K562 (cell line): ENCODE measurements at regions not wholly inside any gene's neighbourhood (a gene's known extent, or its start where the extent isn't known, plus 50 kb on each side); places are given as distances from the start of the nearest gene placed in this dataset.

Experiments
- ATAC-seq: fragments of 200-7000 bp; cut with Tn5 transposase; 3 replicates; pipeline ENCODE4 v1.9.1; 2020; ENCODE audit warnings: moderate library complexity
- BruUV-seq: library from RNA; stranded (reverse); fragments of 400-500 nt; replicated peaks from 2 replicates; lab custom pipeline; 2021; lab: Mats Ljungman, UMichigan
- CTCF ChIA-PET: fragments of 300-600 bp; formaldehyde crosslinking; extraction: SDS; loops from one replicate; lab custom pipeline; 2021; ENCODE audit warnings: low intra/inter-chr PET ratio; lab: Yijun Ruan, JAX
- POLR2A ChIA-PET: fragments of 300-600, 350-650 bp; sonication (Branson Sonifier 250); formaldehyde crosslinking; extraction: SDS; loops from one replicate; lab custom pipeline; 2021; ENCODE audit warnings: antibody characterized with exemption, inconsistent platforms; lab: Yijun Ruan, JAX
- DNase-seq, 4 experiments: peaks; one replicate each; pipeline versions ENCODE4 v3.0.0 to v3.0.0-alpha.2; 2011 to 2018; ENCODE audit warnings: low spot score in 3 of 4, mixed read lengths in 3 of 4; ENCODE audit errors: extremely low read depth in 1 of 4
- FAIRE-seq: peaks from 2 replicates; lab custom pipeline; 2011; peaks lifted over from hg19 to GRCh38; lab: Jason Lieb, UNC
- H2AFZ ChIP-seq: 2 replicates; pipeline ENCODE4 v1.6.0; 2011; ENCODE audit warnings: low read depth, low read length, control low read depth, inconsistent platforms
- H3K27ac ChIP-seq: fragments of 200-600 bp; 3 replicates; pipeline ENCODE4 v1.8.0; 2011; ENCODE audit warnings: low read depth, mild to moderate bottlenecking, control low read depth, inconsistent platforms, low read length, moderate library complexity, mixed read lengths; ENCODE audit errors: extremely low read depth
- H3K27me3 ChIP-seq, 2 experiments: fragments of 300-600 bp in 1 of 2; 2 replicates in 1 of 2; 3 replicates in 1 of 2; pipeline versions ENCODE4 v1.6.0 to v1.8.0; 2011; ENCODE audit warnings: inconsistent platforms in 2 of 2, low read length in 2 of 2, mild to moderate bottlenecking in 1 of 2, mixed read lengths in 1 of 2, moderate library complexity in 1 of 2; ENCODE audit not compliant: control insufficient read depth in 2 of 2, insufficient read depth in 2 of 2
- H3K36me3 ChIP-seq: fragments of 300-600 bp; 3 replicates; pipeline ENCODE4 v1.8.0; 2011; ENCODE audit warnings: mild to moderate bottlenecking, low read length, inconsistent platforms; ENCODE audit not compliant: control insufficient read depth, insufficient read depth
- H3K4me1 ChIP-seq, 2 experiments: fragments of 200-600 bp in 1 of 2; replicated peaks in 1 of 2; 2 replicates in 1 of 2; 3 replicates in 1 of 2; pipeline versions ENCODE4 v1.5.1 to v1.8.0; 2011; ENCODE audit warnings: inconsistent platforms in 2 of 2, low read length in 2 of 2, mild to moderate bottlenecking in 1 of 2, mixed read lengths in 1 of 2, moderate library complexity in 1 of 2; ENCODE audit not compliant: control insufficient read depth in 2 of 2, insufficient read depth in 2 of 2
- H3K4me2 ChIP-seq: 2 replicates; pipeline ENCODE4 v1.6.1; 2011; ENCODE audit warnings: low read length, control low read depth, inconsistent platforms, mixed read lengths; ENCODE audit not compliant: insufficient read depth
- H3K4me3 ChIP-seq: fragments of 200-600 bp; sonication (generic), shearing (Covaris generic); 2 replicates; pipeline ENCODE4 v1.5.1; 2016; ENCODE audit warnings: control low read depth, inconsistent platforms
- H3K79me2 ChIP-seq: fragments of 200-600 bp; 3 replicates; pipeline ENCODE4 v1.8.0; 2011; ENCODE audit warnings: low read length, inconsistent platforms; ENCODE audit not compliant: control insufficient read depth, insufficient read depth
- H3K9ac ChIP-seq, 2 experiments: 2 replicates each; pipeline versions ENCODE4 v1.6.0 to v1.6.1; 2011; ENCODE audit warnings: low read depth in 2 of 2, low read length in 2 of 2, control low read depth in 1 of 2, inconsistent platforms in 1 of 2, mild to moderate bottlenecking in 1 of 2, mixed read lengths in 1 of 2; ENCODE audit not compliant: insufficient read depth in 1 of 2
- H3K9me1 ChIP-seq: one replicate; pipeline ENCODE4 v1.6.0; 2011; ENCODE audit warnings: inconsistent platforms, mild to moderate bottlenecking, low read length, moderate library complexity; ENCODE audit not compliant: control insufficient read depth, insufficient read depth
- H3K9me3 ChIP-seq: replicated peaks from 2 replicates; pipeline ENCODE4 v1.5.1; 2011; ENCODE audit warnings: low read depth, low read length, inconsistent platforms; ENCODE audit not compliant: control insufficient read depth, insufficient read depth
- H4K20me1 ChIP-seq: replicated peaks from 2 replicates; pipeline ENCODE4 v1.6.1; 2011; ENCODE audit warnings: low read length, inconsistent platforms, mixed read lengths; ENCODE audit not compliant: control insufficient read depth, insufficient read depth
- ARID3A ChIP-seq: IDR thresholded peaks from 2 replicates; pipeline ENCODE4 v1.6.1; 2012; ENCODE audit warnings: low read depth, low read length, improper control_type of control experiment, borderline replicate concordance
- DMBX1 ChIP-seq: fragments of 250-450 bp; sonication (Bioruptor Pico); IDR thresholded peaks from 2 replicates; pipeline ENCODE4 v1.8.0; 2022; ENCODE audit warnings: inconsistent platforms, mild to moderate bottlenecking, moderate library complexity, borderline replicate concordance
- GMEB1 ChIP-seq: fragments of 250-450 bp; sonication (Bioruptor Pico); IDR thresholded peaks from 2 replicates; pipeline ENCODE4 v1.4.0; 2020; ENCODE audit warnings: mild to moderate bottlenecking
- GTF3C2 ChIP-seq: IDR thresholded peaks from 3 replicates; pipeline ENCODE4 v1.6.1; 2011; ENCODE audit warnings: borderline replicate concordance, mild to moderate bottlenecking, moderate library complexity; ENCODE audit not compliant: insufficient read length; ENCODE audit errors: extremely low read depth
- KDM4B ChIP-seq, 2 experiments: fragments of 450-650 bp in 1 of 2; sonication (generic) in 1 of 2; IDR thresholded peaks; 2 replicates each; pipeline ENCODE4 v1.6.1; 2016 to 2017; ENCODE audit warnings: borderline replicate concordance in 2 of 2, antibody characterized with exemption in 1 of 2, low read depth in 1 of 2, mild to moderate bottlenecking in 1 of 2
- MTF1 ChIP-seq: fragments of 250-450 bp; sonication (Bioruptor Pico); IDR thresholded peaks from 2 replicates; pipeline ENCODE4 v1.9.0; 2021; ENCODE audit warnings: moderate library complexity, mild to moderate bottlenecking, inconsistent platforms, borderline replicate concordance
- POLR2AphosphoS2 ChIP-seq: IDR thresholded peaks from 2 replicates; pipeline ENCODE4 v1.6.1; 2012; ENCODE audit warnings: low read length, improper control_type of control experiment
- SFPQ ChIP-seq: fragments of 200-400 bp; formaldehyde crosslinking; IDR thresholded peaks from 2 replicates; pipeline ENCODE4 v1.6.1; 2017; ENCODE audit warnings: mild to moderate bottlenecking, low read depth, low read length, moderate library complexity
- SNRNP70 ChIP-seq: fragments of 200-400 bp; formaldehyde crosslinking; optimal IDR thresholded peaks from 2 replicates; pipeline ENCODE3; 2017; ENCODE audit warnings: low read depth, low read length
- ZBED1 ChIP-seq: IDR thresholded peaks from 2 replicates; pipeline ENCODE4 v1.6.1; 2014
- WGBS: fragments of 100-300 bp; shearing (Covaris generic); methylation state at CpG from one replicate; pipeline ENCODE4 v1.1.6; 2016; ENCODE audit warnings: low coverage, mixed read lengths; ENCODE audit not compliant: insufficient coverage; ENCODE audit errors: missing lambda C conversion rate; 5-methylcytosine and 5-hydroxymethylcytosine counted together
- in situ Hi-C: fragments of 300-500 bp; cut with MboI; formaldehyde crosslinking; loops from 4 replicates; pipeline ENCODE4 v1.15.0; 2018; ENCODE audit warnings: inconsistent platforms, mixed read lengths
- intact Hi-C: fragments of 100-400 bp; cut with micrococcal nuclease; formaldehyde crosslinking; loops from 2 replicates; pipeline ENCODE4 v1.14.2; 2022
- TF ChIP-seq, protein P1 (sequence below): fragments of 250-450 bp; sonication (Bioruptor Pico); IDR thresholded peaks from 2 replicates; pipeline ENCODE4 v1.8.0; 2022; ENCODE audit warnings: moderate library complexity, mild to moderate bottlenecking, inconsistent platforms

GRCh38 chrX:99461223-99461622 is 948.9 kb downstream of the PCDH19 start (continued):
- TF ChIP-seq GMEB1 (CRISPR knock-in tag) (no peak), POLR2AphosphoS2 (no peak), SFPQ (no peak)

GRCh38 chrX:99445336-99445735 is 964.7 kb downstream of the PCDH19 start:
- no peak overlapping the region for H2AFZ ChIP-seq
- ChIA-PET POLR2A (no interaction called here), CTCF (no interaction called here)
- no peaks in the 10 kb centered on the region for H3K4me1 ChIP-seq
- WGBS, result 0% methylated on average over 1 of the region's 1 CpG
- ATAC-seq (no peak), DNase-seq (no peak), FAIRE-seq (no peak)
- in situ Hi-C loops, result no loop called here
- H3K9ac ChIP-seq, result no peak overlapping the region
- intact Hi-C loops, result no loop called here
- BruUV-seq, result no TSS peak
- no peak overlapping the region for H3K4me3 ChIP-seq
- H3K79me2 ChIP-seq, result no peaks in the 10 kb centered on the region
- H3K27ac ChIP-seq, result no peak overlapping the region
- no peaks in the 10 kb centered on the region for H3K27me3 ChIP-seq
- no peaks in the 10 kb centered on the region for H4K20me1 ChIP-seq
- no peak overlapping the region for H3K4me2 ChIP-seq
- no peaks in the 10 kb centered on the region for H3K9me1 ChIP-seq
- no peaks in the 10 kb centered on the region for H3K36me3 ChIP-seq
- H3K9me3 ChIP-seq, result no peaks in the 10 kb centered on the region
- TF ChIP-seq, protein P1, sequence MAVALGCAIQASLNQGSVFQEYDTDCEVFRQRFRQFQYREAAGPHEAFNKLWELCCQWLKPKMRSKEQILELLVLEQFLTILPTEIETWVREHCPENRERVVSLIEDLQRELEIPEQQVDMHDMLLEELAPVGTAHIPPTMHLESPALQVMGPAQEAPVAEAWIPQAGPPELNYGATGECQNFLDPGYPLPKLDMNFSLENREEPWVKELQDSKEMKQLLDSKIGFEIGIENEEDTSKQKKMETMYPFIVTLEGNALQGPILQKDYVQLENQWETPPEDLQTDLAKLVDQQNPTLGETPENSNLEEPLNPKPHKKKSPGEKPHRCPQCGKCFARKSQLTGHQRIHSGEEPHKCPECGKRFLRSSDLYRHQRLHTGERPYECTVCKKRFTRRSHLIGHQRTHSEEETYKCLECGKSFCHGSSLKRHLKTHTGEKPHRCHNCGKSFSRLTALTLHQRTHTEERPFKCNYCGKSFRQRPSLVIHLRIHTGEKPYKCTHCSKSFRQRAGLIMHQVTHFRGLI (CRISPR knock-in tag), result no peak
- TF ChIP-seq KDM4B (IDR thresholded peaks at IDR 0.05; ENCODE audit: borderline replicate concordance in 2 of 2, low read depth in 1 of 2), result no peak
- no peak for TF ChIP-seq ARID3A
- TF ChIP-seq SNRNP70, result no peak
- no peak for TF ChIP-seq GTF3C2
- no peak for TF ChIP-seq MTF1
- TF ChIP-seq DMBX1 (CRISPR knock-in tag), result no peak
- TF ChIP-seq ZBED1, result no peak
